Thymus (tissue), 11 donors: ENCODE measurements at regions not wholly inside any gene's neighbourhood (a gene's known extent, or its start where the extent isn't known, plus 50 kb on each side); places are given as distances from the start of the nearest gene placed in this dataset.

Source experiments
- DNase-seq, 9 donors: peaks; one replicate each; pipeline ENCODE4 v3.0.0-alpha.2; 2013; ENCODE audit warnings: low spot score in 9 of 9, low read depth in 6 of 9, missing footprints in 1 of 9
- H3K27ac ChIP-seq, 2 donors: one replicate each; pipeline ENCODE4 v1.5.1; 2013; ENCODE audit warnings: control low read depth in 1 of 2, low read depth in 1 of 2, low read length in 1 of 2, mild to moderate bottlenecking in 1 of 2, moderate library complexity in 1 of 2
- H3K27me3 ChIP-seq, 2 donors: one replicate each; pipeline ENCODE4 v1.5.1; 2013; ENCODE audit warnings: low read length in 1 of 2; ENCODE audit not compliant: control insufficient read depth in 2 of 2, insufficient read depth in 1 of 2
- H3K36me3 ChIP-seq, 2 donors: one replicate each; pipeline ENCODE4 v1.5.1; 2013; ENCODE audit warnings: low read length in 1 of 2, mild to moderate bottlenecking in 1 of 2, moderate library complexity in 1 of 2; ENCODE audit not compliant: control insufficient read depth in 2 of 2, insufficient read depth in 2 of 2
- H3K4me1 ChIP-seq, 2 donors: one replicate each; pipeline ENCODE4 v1.5.1; 2013; ENCODE audit warnings: low read length in 2 of 2; ENCODE audit not compliant: control insufficient read depth in 2 of 2, insufficient read depth in 2 of 2
- H3K4me3 ChIP-seq, 2 donors: one replicate each; pipeline ENCODE4 v1.5.1; 2013; ENCODE audit warnings: low read length in 2 of 2, control low read depth in 1 of 2, mild to moderate bottlenecking in 1 of 2
- H3K9me3 ChIP-seq, 2 donors: one replicate each; pipeline ENCODE4 v1.5.1; 2013; ENCODE audit warnings: low read length in 1 of 2, mild to moderate bottlenecking in 1 of 2; ENCODE audit not compliant: control insufficient read depth in 2 of 2, insufficient read depth in 1 of 2
- WGBS: extraction: QIAGEN DNeasy Blood & Tissue Kit; methylation state at CpG from one replicate; pipeline ENCODE4 v1.1.7; 2013; 5-methylcytosine and 5-hydroxymethylcytosine counted together
- donor health status: healthy.

DNA sequence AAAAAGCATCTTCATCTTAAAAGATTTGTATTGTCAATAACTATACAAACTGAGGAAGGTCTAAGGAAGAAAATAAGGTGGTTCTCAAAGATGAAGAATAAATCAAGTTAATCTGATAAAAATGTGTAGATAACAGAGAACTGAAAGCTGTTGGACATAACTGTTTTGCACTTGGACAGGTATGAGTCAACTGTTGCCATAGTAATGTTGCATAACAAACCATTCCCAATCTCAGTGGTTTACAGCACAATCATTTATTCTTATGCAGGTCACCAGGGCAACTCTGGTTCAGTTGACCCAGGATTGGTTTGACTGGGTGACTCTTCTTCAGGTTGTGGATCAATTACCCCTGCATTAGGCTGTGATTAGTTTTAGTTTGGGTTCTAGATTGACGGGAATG, 2197.7 kb downstream of the ARAP2 start:
- Histone ChIP-seq H3K9me3 (no peaks in the 10 kb centered on the region), H3K27me3 (no peaks in the 10 kb centered on the region), H3K27ac (no peak overlapping the region), H3K4me3 (no peak overlapping the region), H3K4me1 (no peaks in the 10 kb centered on the region), H3K36me3 (no peaks in the 10 kb centered on the region)
- DNase-seq, result no peak
- whole genome bisulfite sequencing, result 96% methylated on average over 1 of the region's 1 CpG

- no peak for DNase-seq
- no peaks in the 10 kb centered on the region for H3K4me1 ChIP-seq
- H3K27ac ChIP-seq, result no peak overlapping the region
- H3K9me3 ChIP-seq, result no peaks in the 10 kb centered on the region
- no peaks in the 10 kb centered on the region for H3K36me3 ChIP-seq
- no peaks in the 10 kb centered on the region for H3K27me3 ChIP-seq
- no peak overlapping the region for H3K4me3 ChIP-seq
- 94% methylated on average over 3 of the region's 3 CpGs for WGBS
Measured at GRCh38 chr4:34047363-34047762, 2197.0 kb downstream of the ARAP2 start.

- no peak overlapping the region for H3K4me3 ChIP-seq
- DNase-seq, result no peak
- H3K9me3 ChIP-seq, result no peaks in the 10 kb centered on the region
- no peaks in the 10 kb centered on the region for H3K36me3 ChIP-seq
- H3K4me1 ChIP-seq, result no peaks in the 10 kb centered on the region
- no peaks in the 10 kb centered on the region for H3K27me3 ChIP-seq
- no peak overlapping the region for H3K27ac ChIP-seq
- 93% methylated on average over 2 of the region's 2 CpGs for WGBS
Measured at GRCh38 chr4:34066126-34066525, 2178.2 kb downstream of the ARAP2 start.

DNA sequence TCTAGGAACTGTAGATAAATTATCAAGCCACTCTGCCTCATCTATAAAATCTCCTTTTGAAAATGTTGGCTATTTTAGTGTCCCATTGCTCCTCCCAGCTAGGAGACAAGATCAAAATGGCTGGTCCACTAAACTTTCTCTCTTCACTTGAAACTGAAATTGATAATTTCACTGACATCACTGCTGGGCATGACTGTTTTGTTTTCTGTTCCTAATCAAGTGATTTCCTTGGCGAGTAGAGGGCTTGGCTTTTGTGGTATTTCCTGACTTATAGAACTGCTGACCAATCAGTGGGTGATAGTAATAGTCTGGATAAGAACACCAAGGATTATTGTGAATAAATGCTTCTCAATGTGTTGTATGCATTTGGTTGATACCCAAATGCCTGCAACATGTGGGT, 2152.9 kb downstream of the ARAP2 start:
- 83% methylated on average over 1 of the region's 1 CpG for WGBS
- no peaks in the 10 kb centered on the region for H3K9me3 ChIP-seq
- no peaks in the 10 kb centered on the region for H3K36me3 ChIP-seq
- no peak overlapping the region for H3K27ac ChIP-seq
- H3K4me3 ChIP-seq, result no peak overlapping the region
- H3K4me1 ChIP-seq, result no peaks in the 10 kb centered on the region
- H3K27me3 ChIP-seq, result no peaks in the 10 kb centered on the region
- no peak for DNase-seq

DNA sequence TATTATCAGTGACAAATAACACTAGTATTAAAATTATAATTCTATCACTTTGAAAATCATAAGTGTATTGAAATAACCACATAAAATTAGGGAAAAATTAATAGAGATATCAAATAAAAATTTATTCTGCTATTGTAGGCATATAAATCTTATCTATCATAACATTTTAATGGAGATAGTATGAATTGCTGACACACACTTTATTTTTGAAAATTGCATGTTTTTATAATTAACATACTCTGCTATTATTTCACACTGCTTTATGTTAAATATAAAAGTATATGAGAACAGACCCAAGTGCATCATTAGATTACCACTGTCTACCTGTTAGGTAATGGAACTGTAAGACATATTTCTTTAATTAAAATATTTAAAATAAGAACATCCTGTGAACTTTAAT, 2150.2 kb downstream of the ARAP2 start:
- no peaks in the 10 kb centered on the region for H3K9me3 ChIP-seq
- no peaks in the 10 kb centered on the region for H3K27me3 ChIP-seq
- no peaks in the 10 kb centered on the region for H3K4me1 ChIP-seq
- H3K27ac ChIP-seq, result no peak overlapping the region
- no peak overlapping the region for H3K4me3 ChIP-seq
- H3K36me3 ChIP-seq, result no peaks in the 10 kb centered on the region
- DNase-seq, result no peak

DNA sequence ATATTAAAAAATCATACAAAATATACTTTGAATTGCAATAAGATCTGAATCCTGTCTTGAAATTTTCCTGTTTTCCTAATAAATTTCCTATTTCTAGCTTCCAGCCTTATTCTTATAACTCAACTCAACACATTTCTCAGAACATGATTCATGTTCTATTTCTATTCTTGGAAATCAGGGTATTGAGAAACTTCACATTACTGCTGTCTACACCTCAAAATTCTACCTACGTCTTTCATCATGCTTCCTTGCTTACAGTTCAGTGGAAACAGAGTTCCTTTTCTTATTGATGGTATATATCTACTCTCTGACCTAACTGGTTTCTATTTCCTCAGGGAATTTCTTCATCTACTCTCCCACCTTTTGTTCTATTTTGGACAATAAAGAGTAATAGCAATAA, 2139.0 kb downstream of the ARAP2 start:
- DNase-seq, result no peak
- H3K9me3 ChIP-seq, result no peaks in the 10 kb centered on the region
- 88% methylated on average over 1 of the region's 1 CpG for WGBS

DNA sequence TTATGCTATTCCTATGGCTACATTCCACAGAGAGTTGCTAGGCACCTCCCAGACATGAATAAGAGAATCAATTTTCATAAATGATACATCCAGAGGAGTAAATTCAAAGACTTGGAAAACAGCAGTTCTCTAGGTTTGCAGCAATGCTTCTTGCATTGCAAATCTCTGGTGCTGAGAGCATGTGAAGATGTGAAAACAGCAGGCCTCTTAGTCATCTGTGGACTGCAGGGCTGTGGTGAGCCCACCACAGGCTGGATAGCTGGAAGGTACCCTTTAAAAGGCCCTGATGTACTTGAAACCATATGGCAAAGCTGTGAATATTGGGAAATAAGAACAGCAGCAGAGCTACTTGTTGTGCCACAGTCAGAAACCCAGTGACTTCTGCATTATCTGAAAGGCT, 2135.9 kb downstream of the ARAP2 start:
- no peaks in the 10 kb centered on the region for H3K9me3 ChIP-seq
- no peaks in the 10 kb centered on the region for H3K36me3 ChIP-seq
- DNase-seq, result no peak

More for the DNA sequence above, 2139.0 kb downstream of the ARAP2 start:
- H3K4me1 ChIP-seq, result no peaks in the 10 kb centered on the region
- no peaks in the 10 kb centered on the region for H3K36me3 ChIP-seq
- no peak overlapping the region for H3K27ac ChIP-seq
- H3K27me3 ChIP-seq, result no peaks in the 10 kb centered on the region
- no peak overlapping the region for H3K4me3 ChIP-seq

DNA sequence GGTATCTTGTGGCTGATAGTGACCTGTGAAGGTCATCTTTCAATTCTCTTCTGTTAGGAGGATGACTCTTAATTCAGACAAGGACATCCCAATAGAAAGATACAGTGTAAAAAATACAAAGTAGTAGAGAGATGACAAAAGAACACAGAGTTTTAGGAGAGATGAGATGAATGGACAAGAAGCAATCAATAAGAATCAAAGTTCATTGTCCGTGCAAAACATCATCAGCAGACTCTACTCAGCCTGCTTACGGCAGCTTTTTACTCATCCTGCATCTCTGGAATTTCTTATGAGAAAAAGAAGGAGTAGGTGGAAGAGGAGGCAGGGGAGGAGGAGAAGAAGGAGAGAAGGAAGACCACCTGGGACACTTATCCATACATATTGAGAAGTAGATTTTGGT, 2131.7 kb downstream of the ARAP2 start:
- Histone ChIP-seq H3K4me1 (no peaks in the 10 kb centered on the region), H3K4me3 (no peak overlapping the region), H3K9me3 (no peaks in the 10 kb centered on the region), H3K36me3 (no peaks in the 10 kb centered on the region), H3K27ac (no peak overlapping the region), H3K27me3 (no peaks in the 10 kb centered on the region)
- WGBS, result 92% methylated on average over 2 of the region's 2 CpGs
- no peak for DNase-seq

More for the DNA sequence above, 2135.9 kb downstream of the ARAP2 start:
- Histone ChIP-seq H3K4me3 (no peak overlapping the region), H3K4me1 (no peaks in the 10 kb centered on the region), H3K27ac (no peak overlapping the region), H3K27me3 (no peaks in the 10 kb centered on the region)

- Histone ChIP-seq H3K9me3 (no peaks in the 10 kb centered on the region), H3K4me3 (no peak overlapping the region), H3K27me3 (no peaks in the 10 kb centered on the region), H3K27ac (no peak overlapping the region), H3K4me1 (no peaks in the 10 kb centered on the region), H3K36me3 (no peaks in the 10 kb centered on the region)
- DNase-seq, result no peak
- WGBS, result 72% methylated on average over 2 of the region's 2 CpGs
Measured at GRCh38 chr4:34138385-34138784, 2105.9 kb downstream of the ARAP2 start.

GRCh38 chr4:34139346-34139745, 2105.0 kb downstream of the ARAP2 start:
- no peak overlapping the region for H3K27ac ChIP-seq
- no peaks in the 10 kb centered on the region for H3K4me1 ChIP-seq
- H3K27me3 ChIP-seq, result no peaks in the 10 kb centered on the region
- H3K4me3 ChIP-seq, result no peak overlapping the region
- no peak for DNase-seq
- no peaks in the 10 kb centered on the region for H3K9me3 ChIP-seq
- H3K36me3 ChIP-seq, result no peaks in the 10 kb centered on the region
